HCT116 (cell line): ENCODE measurements at regions not wholly inside any gene's neighbourhood (a gene's known extent, or its start where the extent isn't known, plus 50 kb on each side); places are given as distances from the start of the nearest gene placed in this dataset.

ENCODE experiments used
- ATAC-seq: fragments of 200-7000 bp; cut with Tn5 transposase; 2 replicates; pipeline ENCODE4 v1.9.1; 2020; ENCODE audit warnings: mild to moderate bottlenecking, moderate library complexity
- BruUV-seq: library from RNA; stranded (reverse); fragments of 400-500 nt; replicated peaks from 2 replicates; lab custom pipeline; 2021; lab: Mats Ljungman, UMichigan
- CTCF ChIA-PET: fragments of 300-600 bp; sonication (Branson Sonifier 250); formaldehyde crosslinking; loops from one replicate; lab custom pipeline; 2021; ENCODE audit warnings: antibody characterized with exemption; lab: Charles Lee
- POLR2A ChIA-PET: fragments of 300-600, 350-600 bp; sonication (Branson Sonifier 250); formaldehyde crosslinking; loops from one replicate; lab custom pipeline; 2021; ENCODE audit warnings: antibody characterized with exemption; lab: Charles Lee
- RAD21 ChIA-PET, 2 experiments: fragments of 300-600 bp; sonication (Branson Sonifier 250); formaldehyde crosslinking; loops; one replicate each; lab custom pipeline; 2023; ENCODE audit warnings: low total read pairs in 2 of 2; ENCODE audit not compliant: uncharacterized antibody in 2 of 2, unreplicated experiment in 2 of 2, low non-redundant PET in 1 of 2; lab: Charles Lee
- DNase-seq: peaks from one replicate; pipeline ENCODE4 v3.0.0-alpha.2; 2010; ENCODE audit warnings: low read depth, low spot score
- H2AFZ ChIP-seq: fragments of 200-600 bp; shearing (Covaris generic), sonication (generic); 2 replicates; pipeline ENCODE4 v1.6.1; 2017; ENCODE audit warnings: low read depth, mixed run types, mixed read lengths, antibody characterized with exemption, low read length; ENCODE audit not compliant: poor library complexity, severe bottlenecking
- H3K27ac ChIP-seq: 2 replicates; pipeline ENCODE4 v1.5.1; 2012; ENCODE audit warnings: low read depth, low read length
- H3K27me3 ChIP-seq: fragments of 200-600 bp; sonication (generic); 2 replicates; pipeline ENCODE4 v1.6.1; 2016; ENCODE audit warnings: mixed run types, low read length, mixed read lengths; ENCODE audit not compliant: insufficient read depth
- H3K36me3 ChIP-seq, 2 experiments: fragments of 200-500 bp in 1 of 2; fragments of 200-600 bp in 1 of 2; sonication (Bioruptor generic) in 1 of 2; sonication (generic) in 1 of 2; 2 replicates each; pipeline versions ENCODE4 v1.5.1 to v1.6.1; 2014 to 2016; ENCODE audit warnings: low read length in 2 of 2, inconsistent platforms in 1 of 2, mixed read lengths in 1 of 2, mixed run types in 1 of 2; ENCODE audit not compliant: insufficient read depth in 2 of 2, control insufficient read depth in 1 of 2
- H3K4me1 ChIP-seq, 2 experiments: fragments of 200-600 bp in 1 of 2; sonication (generic) in 1 of 2; 2 replicates each; pipeline versions ENCODE4 v1.5.1 to v1.6.1; 2012 to 2017; ENCODE audit warnings: low read length in 2 of 2, inconsistent platforms in 1 of 2, mild to moderate bottlenecking in 1 of 2, mixed read lengths in 1 of 2, mixed run types in 1 of 2, moderate library complexity in 1 of 2; ENCODE audit not compliant: insufficient read depth in 2 of 2, control insufficient read depth in 1 of 2
- H3K4me2 ChIP-seq: fragments of 200-600 bp; sonication (generic); 2 replicates; pipeline ENCODE4 v1.6.1; 2017; ENCODE audit warnings: mixed run types, low read length, mixed read lengths
- H3K4me3 ChIP-seq, 2 experiments: fragments of 200-600 bp in 1 of 2; sonication (generic) in 1 of 2; replicated peaks in 1 of 2; 2 replicates each; pipeline ENCODE4 v1.5.1; 2011 to 2016; ENCODE audit warnings: low read length in 2 of 2, control low read depth in 1 of 2, low read depth in 1 of 2, mild to moderate bottlenecking in 1 of 2, mixed read lengths in 1 of 2, mixed run types in 1 of 2
- H3K79me2 ChIP-seq: fragments of 200-600 bp; sonication (generic); 2 replicates; pipeline ENCODE4 v1.6.1; 2017; ENCODE audit warnings: mild to moderate bottlenecking, mixed run types, low read length, moderate library complexity, mixed read lengths; ENCODE audit not compliant: insufficient read depth
- H3K9ac ChIP-seq: fragments of 200-600 bp; sonication (generic); 2 replicates; pipeline ENCODE4 v1.6.1; 2016; ENCODE audit warnings: low read length, mixed read lengths
- H3K9me2 ChIP-seq: fragments of 200-600 bp; sonication (generic), shearing (Covaris generic); 2 replicates; pipeline ENCODE4 v1.6.1; 2017; ENCODE audit warnings: mixed run types, mild to moderate bottlenecking, moderate library complexity; ENCODE audit not compliant: insufficient read depth
- H3K9me3 ChIP-seq, 2 experiments: fragments of 200-500 bp in 1 of 2; fragments of 200-600 bp in 1 of 2; sonication (Bioruptor generic) in 1 of 2; sonication (generic) in 1 of 2; 2 replicates each; pipeline ENCODE4 v1.6.1; 2014 to 2017; ENCODE audit warnings: low read length in 2 of 2, mixed read lengths in 2 of 2, inconsistent platforms in 1 of 2, low read depth in 1 of 2, mild to moderate bottlenecking in 1 of 2, mixed run types in 1 of 2, moderate library complexity in 1 of 2; ENCODE audit not compliant: control insufficient read depth in 1 of 2, insufficient read depth in 1 of 2
- H4K20me1 ChIP-seq: fragments of 200-600 bp; sonication (generic), shearing (Covaris generic); 2 replicates; pipeline ENCODE4 v1.6.1; 2017; ENCODE audit warnings: mixed run types, mild to moderate bottlenecking, moderate library complexity; ENCODE audit not compliant: insufficient read depth
- CBX3 ChIP-seq: IDR thresholded peaks from 2 replicates; pipeline ENCODE4 v1.6.1; 2012; ENCODE audit warnings: low read depth
- CEBPB ChIP-seq: IDR thresholded peaks from 2 replicates; pipeline ENCODE4 v1.6.1; 2012; ENCODE audit warnings: low read depth
- EGR1 ChIP-seq: IDR thresholded peaks from 2 replicates; pipeline ENCODE4 v1.6.1; 2012; ENCODE audit warnings: low read depth
- EZH2 ChIP-seq: fragments of 200-600 bp; sonication (generic); IDR thresholded peaks from 2 replicates; pipeline ENCODE4 v1.6.1; 2017; ENCODE audit warnings: antibody characterized with exemption, mixed run types
- FOSL1 ChIP-seq: IDR thresholded peaks from 2 replicates; pipeline ENCODE4 v1.6.1; 2012; ENCODE audit warnings: low read depth
- POLR2A ChIP-seq: IDR thresholded peaks from 2 replicates; pipeline ENCODE4 v1.7.0; 2011; ENCODE audit warnings: borderline replicate concordance; ENCODE audit not compliant: insufficient read depth, insufficient read length; ENCODE audit errors: extremely low read depth
- POLR2AphosphoS5 ChIP-seq: IDR thresholded peaks from 2 replicates; pipeline ENCODE4 v1.6.1; 2011; ENCODE audit warnings: mild to moderate bottlenecking, low read depth, low read length, moderate library complexity
- RAD21 ChIP-seq: IDR thresholded peaks from 2 replicates; pipeline ENCODE4 v1.6.1; 2012; ENCODE audit warnings: low read depth, mild to moderate bottlenecking
- SIN3A ChIP-seq: IDR thresholded peaks from 2 replicates; pipeline ENCODE4 v1.6.1; 2012; ENCODE audit warnings: low read depth
- SP1 ChIP-seq: IDR thresholded peaks from 2 replicates; pipeline ENCODE4 v1.6.1; 2012; ENCODE audit warnings: low read depth
- TCF7L2 ChIP-seq: IDR thresholded peaks from 2 replicates; pipeline ENCODE4 v1.7.0; 2011; ENCODE audit warnings: borderline replicate concordance, inconsistent platforms; ENCODE audit not compliant: insufficient read depth, insufficient read length; ENCODE audit errors: extremely low read depth
- YY1 ChIP-seq: IDR thresholded peaks from 2 replicates; pipeline ENCODE4 v1.6.1; 2011; ENCODE audit warnings: low read length, low read depth, moderate library complexity, mild to moderate bottlenecking; ENCODE audit not compliant: insufficient replicate concordance; ENCODE audit errors: extremely low read depth
- ZNF274 ChIP-seq: fragments of 200-500 bp; sonication (Bioruptor generic); IDR thresholded peaks from 2 replicates; pipeline ENCODE4 v1.6.1; 2014; ENCODE audit warnings: mild to moderate bottlenecking, low read depth, low read length, inconsistent platforms
- intact Hi-C: fragments of 100-400 bp; cut with micrococcal nuclease; formaldehyde crosslinking; loops from 2 replicates; pipeline ENCODE4 v1.10.0; 2022
- TF ChIP-seq, protein P1 (sequence below): IDR thresholded peaks from 2 replicates; pipeline ENCODE4 v1.6.1; 2012; ENCODE audit warnings: low read depth

DNA sequence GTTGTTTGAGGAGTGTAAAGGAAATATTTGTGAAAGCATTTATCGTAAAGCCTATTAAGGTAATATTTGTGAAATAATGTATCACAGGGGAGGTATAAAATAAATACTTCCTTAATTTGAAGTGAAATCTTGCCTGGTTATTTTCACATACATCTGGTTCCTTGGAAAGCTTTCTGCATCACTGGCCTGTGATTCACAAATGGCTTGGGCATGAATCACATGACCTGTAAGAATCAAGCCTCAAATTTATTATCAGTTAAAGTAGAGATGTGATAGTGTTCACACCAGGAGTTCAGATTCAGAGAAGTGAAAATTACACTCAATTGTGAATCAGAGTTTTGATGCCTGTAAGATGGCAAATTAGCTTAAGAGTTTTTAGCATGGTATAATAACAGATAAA is 1911.4 kb downstream of the STIM2 start:
- ChIA-PET RAD21 (no interaction called here), CTCF (no interaction called here), POLR2A (no interaction called here)
- no TSS peak for BruUV-seq
- ATAC-seq: no peak
- H3K9me3 ChIP-seq: no peaks in the 10 kb centered on the region
- H2AFZ ChIP-seq: no peak overlapping the region
- no peak for TF ChIP-seq ZNF274
- TF ChIP-seq POLR2AphosphoS5: no peak
- TF ChIP-seq RAD21: no peak
- no peak for TF ChIP-seq FOSL1
- TF ChIP-seq EZH2: no peak
- TF ChIP-seq EGR1: no peak
- TF ChIP-seq TCF7L2: no peak
- TF ChIP-seq YY1: no peak
- no peak for TF ChIP-seq POLR2A
- TF ChIP-seq SP1: no peak
- H3K27me3 ChIP-seq: no peaks in the 10 kb centered on the region
- no peak overlapping the region for H3K4me2 ChIP-seq
- no peak overlapping the region for H3K27ac ChIP-seq
- no peaks in the 10 kb centered on the region for H3K36me3 ChIP-seq
- H3K9me2 ChIP-seq: peaks cover 5% of the 10 kb centered on the region; the same call in 1 of the 2 replicates
- intact Hi-C loops: no loop called here
- no peak for DNase-seq
- H3K79me2 ChIP-seq: no peaks in the 10 kb centered on the region
- no peaks in the 10 kb centered on the region for H4K20me1 ChIP-seq
- H3K4me3 ChIP-seq: no peak overlapping the region
- H3K4me1 ChIP-seq: no peaks in the 10 kb centered on the region
- no peak overlapping the region for H3K9ac ChIP-seq

DNA sequence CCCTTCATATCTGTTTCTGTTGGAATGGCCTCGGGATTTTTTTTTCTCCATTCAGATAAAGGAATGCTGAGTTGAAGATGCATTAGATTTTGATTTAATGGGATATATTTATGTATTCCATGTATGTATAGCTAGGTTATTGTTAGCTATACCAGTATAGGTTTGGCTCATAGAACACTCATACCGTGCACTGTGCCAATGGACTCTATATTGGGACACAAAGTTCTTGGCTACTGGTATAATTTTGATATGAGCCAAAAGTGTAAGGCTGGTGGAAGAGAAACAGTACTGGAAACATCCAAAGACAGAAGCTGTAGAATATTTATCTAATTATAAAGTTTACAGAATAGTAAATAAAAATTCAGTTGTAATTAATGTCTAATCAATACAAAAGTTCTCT is 1912.1 kb downstream of the STIM2 start:
- CTCF ChIA-PET: no interaction called here
- no peak overlapping the region for H3K27ac ChIP-seq
- POLR2A ChIA-PET: no interaction called here
- RAD21 ChIA-PET: no interaction called here
- no peak for TF ChIP-seq TCF7L2
- TF ChIP-seq SIN3A: no peak
- TF ChIP-seq CEBPB: no peak
- no peak for TF ChIP-seq RAD21
- no peak for TF ChIP-seq CBX3
- TF ChIP-seq, protein P1, sequence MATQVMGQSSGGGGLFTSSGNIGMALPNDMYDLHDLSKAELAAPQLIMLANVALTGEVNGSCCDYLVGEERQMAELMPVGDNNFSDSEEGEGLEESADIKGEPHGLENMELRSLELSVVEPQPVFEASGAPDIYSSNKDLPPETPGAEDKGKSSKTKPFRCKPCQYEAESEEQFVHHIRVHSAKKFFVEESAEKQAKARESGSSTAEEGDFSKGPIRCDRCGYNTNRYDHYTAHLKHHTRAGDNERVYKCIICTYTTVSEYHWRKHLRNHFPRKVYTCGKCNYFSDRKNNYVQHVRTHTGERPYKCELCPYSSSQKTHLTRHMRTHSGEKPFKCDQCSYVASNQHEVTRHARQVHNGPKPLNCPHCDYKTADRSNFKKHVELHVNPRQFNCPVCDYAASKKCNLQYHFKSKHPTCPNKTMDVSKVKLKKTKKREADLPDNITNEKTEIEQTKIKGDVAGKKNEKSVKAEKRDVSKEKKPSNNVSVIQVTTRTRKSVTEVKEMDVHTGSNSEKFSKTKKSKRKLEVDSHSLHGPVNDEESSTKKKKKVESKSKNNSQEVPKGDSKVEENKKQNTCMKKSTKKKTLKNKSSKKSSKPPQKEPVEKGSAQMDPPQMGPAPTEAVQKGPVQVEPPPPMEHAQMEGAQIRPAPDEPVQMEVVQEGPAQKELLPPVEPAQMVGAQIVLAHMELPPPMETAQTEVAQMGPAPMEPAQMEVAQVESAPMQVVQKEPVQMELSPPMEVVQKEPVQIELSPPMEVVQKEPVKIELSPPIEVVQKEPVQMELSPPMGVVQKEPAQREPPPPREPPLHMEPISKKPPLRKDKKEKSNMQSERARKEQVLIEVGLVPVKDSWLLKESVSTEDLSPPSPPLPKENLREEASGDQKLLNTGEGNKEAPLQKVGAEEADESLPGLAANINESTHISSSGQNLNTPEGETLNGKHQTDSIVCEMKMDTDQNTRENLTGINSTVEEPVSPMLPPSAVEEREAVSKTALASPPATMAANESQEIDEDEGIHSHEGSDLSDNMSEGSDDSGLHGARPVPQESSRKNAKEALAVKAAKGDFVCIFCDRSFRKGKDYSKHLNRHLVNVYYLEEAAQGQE: no peak
- intact Hi-C loops: no loop called here
- no peaks in the 10 kb centered on the region for H3K79me2 ChIP-seq
- H3K4me2 ChIP-seq: no peak overlapping the region
- no TSS peak for BruUV-seq
- H3K4me3 ChIP-seq: no peak overlapping the region
- H3K9me3 ChIP-seq: no peaks in the 10 kb centered on the region
- H2AFZ ChIP-seq: no peak overlapping the region
- no peaks in the 10 kb centered on the region for H3K27me3 ChIP-seq
- no peaks in the 10 kb centered on the region for H4K20me1 ChIP-seq
- no peak for ATAC-seq
- no peaks in the 10 kb centered on the region for H3K36me3 ChIP-seq
- H3K9ac ChIP-seq: no peak overlapping the region
- DNase-seq: no peak
- H3K4me1 ChIP-seq: no peaks in the 10 kb centered on the region
- peaks cover 5% of the 10 kb centered on the region; the same call in 1 of the 2 replicates for H3K9me2 ChIP-seq
